ENCODE measurements at regions not wholly inside any gene's neighbourhood (a gene's known extent, or its start where the extent isn't known, plus 50 kb on each side); places are given as distances from the start of the nearest gene placed in this dataset.

DNA sequence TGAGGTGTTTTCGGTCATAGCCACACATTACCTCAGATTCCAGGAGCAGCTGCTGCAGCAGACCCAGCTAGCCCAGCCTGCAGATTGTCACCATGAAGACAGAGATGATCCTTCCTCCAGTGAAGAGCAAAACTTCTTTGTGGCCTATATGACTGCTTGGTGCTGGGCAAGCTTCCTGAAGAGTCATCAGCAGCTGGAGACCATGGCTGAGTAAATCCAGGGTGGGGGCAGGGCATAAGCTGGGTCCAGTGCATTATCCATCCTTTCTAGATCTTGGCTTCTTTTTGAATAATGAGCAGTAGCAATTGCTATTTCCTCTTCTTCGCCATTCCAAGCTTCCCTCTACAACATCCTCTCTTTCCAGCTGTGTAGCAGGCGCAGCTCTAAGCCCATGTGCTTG is 373.1 kb upstream of the DDHD1 start:
- no peak for TF ChIP-seq POLR2A (IDR thresholded peaks at IDR 0.05)
- TF ChIP-seq, protein P1, sequence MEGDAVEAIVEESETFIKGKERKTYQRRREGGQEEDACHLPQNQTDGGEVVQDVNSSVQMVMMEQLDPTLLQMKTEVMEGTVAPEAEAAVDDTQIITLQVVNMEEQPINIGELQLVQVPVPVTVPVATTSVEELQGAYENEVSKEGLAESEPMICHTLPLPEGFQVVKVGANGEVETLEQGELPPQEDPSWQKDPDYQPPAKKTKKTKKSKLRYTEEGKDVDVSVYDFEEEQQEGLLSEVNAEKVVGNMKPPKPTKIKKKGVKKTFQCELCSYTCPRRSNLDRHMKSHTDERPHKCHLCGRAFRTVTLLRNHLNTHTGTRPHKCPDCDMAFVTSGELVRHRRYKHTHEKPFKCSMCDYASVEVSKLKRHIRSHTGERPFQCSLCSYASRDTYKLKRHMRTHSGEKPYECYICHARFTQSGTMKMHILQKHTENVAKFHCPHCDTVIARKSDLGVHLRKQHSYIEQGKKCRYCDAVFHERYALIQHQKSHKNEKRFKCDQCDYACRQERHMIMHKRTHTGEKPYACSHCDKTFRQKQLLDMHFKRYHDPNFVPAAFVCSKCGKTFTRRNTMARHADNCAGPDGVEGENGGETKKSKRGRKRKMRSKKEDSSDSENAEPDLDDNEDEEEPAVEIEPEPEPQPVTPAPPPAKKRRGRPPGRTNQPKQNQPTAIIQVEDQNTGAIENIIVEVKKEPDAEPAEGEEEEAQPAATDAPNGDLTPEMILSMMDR (IDR thresholded peaks at IDR 0.05) = no peak
